WERI-Rb-1 (cell line): ENCODE measurements at regions not wholly inside any gene's neighbourhood (a gene's known extent, or its start where the extent isn't known, plus 50 kb on each side); places are given as distances from the start of the nearest gene placed in this dataset.

Experiments
- DNase-seq: peaks from one replicate; pipeline ENCODE4 v3.0.0-alpha.2; 2020
- H3K27ac ChIP-seq: fragments of 250-450 bp; sonication (Bioruptor Pico); 2 replicates; pipeline ENCODE4 v1.5.1; 2020; ENCODE audit warnings: mild to moderate bottlenecking, moderate library complexity
- H3K27me3 ChIP-seq: fragments of 250-450 bp; sonication (Bioruptor Pico); 2 replicates; pipeline ENCODE4 v1.5.1; 2021; ENCODE audit warnings: mild to moderate bottlenecking, low read depth, moderate library complexity; ENCODE audit not compliant: insufficient read depth, severe bottlenecking
- H3K36me3 ChIP-seq: fragments of 250-450 bp; sonication (Bioruptor Pico); 2 replicates; pipeline ENCODE4 v1.5.1; 2020; ENCODE audit warnings: mild to moderate bottlenecking, moderate library complexity
- H3K4me3 ChIP-seq: 2 replicates; pipeline ENCODE4 v1.5.1; 2011; ENCODE audit warnings: low read depth, mild to moderate bottlenecking, control low read depth, low read length
- H3K9me3 ChIP-seq: fragments of 250-450 bp; sonication (Bioruptor Pico); 2 replicates; pipeline ENCODE4 v1.5.1; 2021; ENCODE audit warnings: mild to moderate bottlenecking, moderate library complexity; ENCODE audit not compliant: severe bottlenecking
- CTCF ChIP-seq: IDR thresholded peaks from 2 replicates; pipeline ENCODE4 v1.5.1; 2011; ENCODE audit warnings: low read depth, mild to moderate bottlenecking, control low read depth, inconsistent platforms, low read length

GRCh38 chr11:134564472-134565200, 152.6 kb upstream of the B3GAT1 start:
- no peak for TF ChIP-seq CTCF
- DNase-seq, result no peak
- Histone ChIP-seq H3K36me3 (no peaks in the 10 kb centered on the region), H3K9me3 (no peaks in the 10 kb centered on the region), H3K27me3 (peaks cover 3% of the 10 kb centered on the region), H3K27ac (no peak overlapping the region), H3K4me3 (no peak overlapping the region)

- DNase-seq, result no peak
- H3K9me3 ChIP-seq, result no peaks in the 10 kb centered on the region
These were observed 151.0 kb upstream of the B3GAT1 start for GRCh38 chr11:134562941-134563471.

GRCh38 chr11:134562196-134562595, 150.2 kb upstream of the B3GAT1 start:
- no peaks in the 10 kb centered on the region for H3K9me3 ChIP-seq
- H3K36me3 ChIP-seq, result no peaks in the 10 kb centered on the region
- H3K27me3 ChIP-seq, result peaks cover 3% of the 10 kb centered on the region
- no peak overlapping the region for H3K27ac ChIP-seq
- no peak for DNase-seq
- TF ChIP-seq CTCF, result no peak
- H3K4me3 ChIP-seq, result no peak overlapping the region

More at GRCh38 chr11:134562941-134563471, 151.0 kb upstream of the B3GAT1 start:
- no peak for TF ChIP-seq CTCF
- Histone ChIP-seq H3K27me3 (peaks cover 3% of the 10 kb centered on the region), H3K36me3 (no peaks in the 10 kb centered on the region), H3K4me3 (no peak overlapping the region), H3K27ac (no peak overlapping the region)

GRCh38 chr11:134561331-134561720, 149.3 kb upstream of the B3GAT1 start:
- Histone ChIP-seq H3K9me3 (no peaks in the 10 kb centered on the region), H3K4me3 (no peak overlapping the region), H3K27me3 (peaks cover 3% of the 10 kb centered on the region), H3K36me3 (no peaks in the 10 kb centered on the region), H3K27ac (no peak overlapping the region)
- TF ChIP-seq CTCF, result no peak
- no peak for DNase-seq

- TF ChIP-seq CTCF, result no peak
- Histone ChIP-seq H3K36me3 (no peaks in the 10 kb centered on the region), H3K9me3 (no peaks in the 10 kb centered on the region), H3K27ac (no peak overlapping the region), H3K27me3 (peaks cover 3% of the 10 kb centered on the region), H3K4me3 (no peak overlapping the region)
- no peak for DNase-seq
These were observed 148.7 kb upstream of the B3GAT1 start for GRCh38 chr11:134560566-134561330.
